GM19463 (cell line): ENCODE measurements at regions not wholly inside any gene's neighbourhood (a gene's known extent, or its start where the extent isn't known, plus 50 kb on each side); places are given as distances from the start of the nearest gene placed in this dataset.
"Not testable (repeated sequence)": the region's sequence is repeated elsewhere in the genome, so short reads cannot be mapped to it uniquely, and the experiment has no call there.

ENCODE experiments used
- ATAC-seq: cut with Tn5 transposase; IDR thresholded peaks from one replicate; pipeline ENCODE4 v1.9.1; 2021; ENCODE audit warnings: mild to moderate bottlenecking, moderate library complexity; ENCODE audit not compliant: unreplicated experiment

GRCh38 chr9:708551-709432 lies 132.7 kb upstream of the DMRT1 start:
- no peak for ATAC-seq

GRCh38 chr9:710951-711745 lies 130.3 kb upstream of the DMRT1 start:
- no peak for ATAC-seq

- ATAC-seq = no peak
These were observed 129.5 kb upstream of the DMRT1 start for GRCh38 chr9:711761-712553.

GRCh38 chr9:712643-713042 lies 128.9 kb upstream of the DMRT1 start:
- no peak for ATAC-seq

GRCh38 chr9:713091-713490 lies 128.4 kb upstream of the DMRT1 start:
- ATAC-seq = no peak

GRCh38 chr9:714675-715074 lies 126.8 kb upstream of the DMRT1 start:
- no peak for ATAC-seq

GRCh38 chr9:715300-715699 lies 126.2 kb upstream of the DMRT1 start:
- ATAC-seq = no peak

- no peak for ATAC-seq
These were observed 125.6 kb upstream of the DMRT1 start for GRCh38 chr9:715743-716400.

GRCh38 chr9:717722-718121 lies 123.8 kb upstream of the DMRT1 start:
- no peak for ATAC-seq

- no peak for ATAC-seq
These were observed 121.1 kb upstream of the DMRT1 start for GRCh38 chr9:720239-720881.

- no peak for ATAC-seq
These were observed 119.0 kb upstream of the DMRT1 start for GRCh38 chr9:722388-722980.

GRCh38 chr9:724461-724860 lies 117.0 kb upstream of the DMRT1 start:
- not testable (repeated sequence) for ATAC-seq

GRCh38 chr9:726005-726404 lies 115.5 kb upstream of the DMRT1 start:
- no peak for ATAC-seq

GRCh38 chr9:727767-728166 lies 113.7 kb upstream of the DMRT1 start:
- no peak for ATAC-seq

- no peak for ATAC-seq
These were observed 113.0 kb upstream of the DMRT1 start for GRCh38 chr9:728535-728934.

- ATAC-seq = no peak
These were observed 110.0 kb upstream of the DMRT1 start for GRCh38 chr9:731474-731873.

GRCh38 chr9:734831-735511 lies 106.5 kb upstream of the DMRT1 start:
- ATAC-seq = no peak

GRCh38 chr9:737400-738120 lies 103.9 kb upstream of the DMRT1 start:
- ATAC-seq = no peak
